DMS 273 treated with DMSO at 0.1 percent for 48 hours (cell line): ENCODE measurements at regions not wholly inside any gene's neighbourhood (a gene's known extent, or its start where the extent isn't known, plus 50 kb on each side); places are given as distances from the start of the nearest gene placed in this dataset.

ENCODE experiments used
- DNase-seq: peaks from one replicate; lab custom pipeline; 2025; lab: John Stamatoyannopoulos, UW

GRCh38 chr6:170114187-170114945, 176.5 kb downstream of the DLL1 start:
- DNase-seq = no peak

GRCh38 chr6:170113141-170113540, 177.7 kb downstream of the DLL1 start:
- no peak for DNase-seq

DNA sequence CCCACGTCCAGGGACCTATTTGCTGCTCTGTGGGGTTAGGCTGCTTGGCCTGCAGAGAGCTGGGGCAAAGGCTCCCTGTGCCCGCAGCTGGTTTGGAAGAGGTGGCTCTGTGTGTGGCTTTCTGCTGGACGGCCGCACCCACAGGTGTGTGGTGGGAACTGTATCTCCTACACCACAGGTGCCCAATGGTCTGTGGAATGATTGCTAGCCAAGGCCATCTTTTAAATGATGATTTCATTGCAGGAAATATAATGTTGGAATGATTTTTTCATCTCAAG, 178.4 kb downstream of the DLL1 start:
- DNase-seq = no peak

DNA sequence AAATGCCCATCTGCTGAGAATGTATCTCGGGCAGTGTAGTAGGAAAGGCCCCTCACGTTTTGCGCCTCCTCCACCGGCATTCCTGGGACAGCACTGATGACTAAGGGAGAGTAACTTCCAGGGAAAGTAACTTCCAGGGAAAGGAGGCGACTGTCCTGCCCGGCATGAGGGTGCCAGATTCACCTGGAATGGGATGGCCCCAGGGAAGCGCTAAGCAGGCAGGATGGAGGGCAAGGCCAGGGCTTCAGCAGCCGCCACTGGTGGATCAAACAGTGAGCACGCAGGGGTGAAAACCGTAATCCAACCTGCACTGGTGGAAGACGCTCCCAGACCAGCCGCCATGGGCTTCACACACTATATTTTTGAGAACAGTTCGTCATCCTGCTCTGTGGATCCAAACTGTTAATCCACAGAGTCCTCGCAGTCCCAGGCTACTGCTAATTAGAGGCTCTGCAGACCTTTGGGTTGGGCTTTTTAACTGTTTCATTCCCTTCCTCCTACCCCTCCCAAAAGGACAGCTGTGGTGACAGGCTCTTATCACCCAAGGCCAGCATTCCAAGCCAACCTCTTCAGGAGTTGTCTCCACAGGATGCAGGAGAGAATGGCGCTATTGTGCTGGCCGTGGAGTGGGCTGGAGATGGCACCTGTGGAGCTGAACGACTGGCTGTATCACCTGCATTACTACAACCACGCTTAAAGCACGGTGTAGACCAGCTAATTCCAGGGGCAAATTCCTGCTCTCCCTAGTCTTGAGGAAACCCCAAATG, 178.9 kb downstream of the DLL1 start:
- no peak for DNase-seq

GRCh38 chr6:170111141-170111664, 179.7 kb downstream of the DLL1 start:
- no peak for DNase-seq

DNA sequence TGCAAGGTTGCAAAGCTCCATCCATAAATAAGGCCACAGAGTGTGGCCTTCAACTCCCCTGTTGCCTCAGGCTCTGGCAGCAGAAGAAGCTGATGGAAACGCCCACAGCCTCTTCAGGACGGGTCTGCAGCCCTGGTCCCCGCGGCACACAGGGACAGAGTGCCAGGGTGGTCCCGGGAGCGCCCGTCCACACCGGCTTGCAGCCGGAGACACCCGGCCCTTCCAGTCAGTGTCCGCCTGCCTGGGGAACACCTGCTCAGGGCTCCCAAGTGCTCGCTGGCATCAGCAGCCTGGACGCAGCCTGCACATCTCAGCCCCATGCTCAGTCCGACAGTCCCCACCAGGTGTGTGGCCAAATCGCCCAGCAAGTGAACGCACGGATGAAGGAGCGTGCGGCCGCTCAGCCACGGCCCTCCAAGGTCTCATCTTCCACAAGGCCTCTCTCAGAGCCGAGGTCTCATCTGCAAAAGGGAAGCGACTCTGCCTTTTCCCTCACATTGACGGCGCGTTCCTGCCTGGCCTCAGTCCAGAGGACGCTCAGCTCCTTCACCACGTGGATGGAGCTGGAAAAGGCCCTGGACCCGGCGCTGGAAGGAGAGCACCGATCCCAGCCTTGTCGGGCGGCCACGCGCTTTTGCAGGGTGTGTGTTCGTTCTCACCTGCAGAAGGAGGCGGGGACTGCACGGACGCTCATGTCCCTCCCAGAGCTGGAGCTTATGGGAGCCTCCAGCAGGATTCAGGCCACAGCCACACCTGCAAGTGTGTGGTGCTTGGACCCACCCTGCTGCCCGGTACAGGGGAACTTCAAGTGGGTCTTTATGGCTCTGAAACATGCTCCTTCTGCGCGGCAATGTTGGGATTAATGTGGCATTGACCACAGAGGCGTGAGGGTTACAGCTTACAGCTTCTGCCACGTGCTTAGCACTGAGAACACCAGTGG, 180.4 kb downstream of the DLL1 start:
- no peak for DNase-seq

- no peak for DNase-seq
These were observed 181.8 kb downstream of the DLL1 start for GRCh38 chr6:170108890-170109587.

- no peak for DNase-seq
These were observed 182.4 kb downstream of the DLL1 start for GRCh38 chr6:170108456-170108855.

DNA sequence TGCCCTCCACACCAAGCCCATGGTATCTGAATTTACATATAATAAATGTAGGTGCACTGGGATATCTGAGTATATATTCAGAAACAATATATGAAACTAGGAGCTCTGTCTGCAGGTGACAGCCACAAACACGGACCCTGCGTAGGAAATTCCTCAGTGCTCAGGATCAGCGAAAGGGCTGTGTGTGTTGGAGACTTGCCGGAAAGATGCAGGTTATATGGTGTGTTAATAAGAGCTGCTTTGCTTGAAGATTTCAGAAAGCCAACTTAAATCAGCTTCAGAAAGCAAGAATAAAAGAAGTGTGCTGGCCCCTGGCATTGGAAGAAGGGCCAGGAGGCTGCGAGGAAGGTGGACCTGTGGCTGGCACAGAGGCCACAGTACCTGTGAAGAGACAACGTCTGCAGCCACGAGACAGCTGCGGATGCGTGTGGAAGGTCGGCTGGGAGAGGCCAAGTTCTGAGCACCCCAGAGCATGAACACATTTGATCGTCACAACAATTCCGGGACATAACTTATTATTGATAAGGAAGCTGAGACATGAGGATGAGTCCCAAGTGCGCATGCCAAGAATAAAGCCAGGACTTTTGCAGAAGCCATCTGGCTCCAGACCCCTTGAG, 183.2 kb downstream of the DLL1 start:
- no peak for DNase-seq

DNA sequence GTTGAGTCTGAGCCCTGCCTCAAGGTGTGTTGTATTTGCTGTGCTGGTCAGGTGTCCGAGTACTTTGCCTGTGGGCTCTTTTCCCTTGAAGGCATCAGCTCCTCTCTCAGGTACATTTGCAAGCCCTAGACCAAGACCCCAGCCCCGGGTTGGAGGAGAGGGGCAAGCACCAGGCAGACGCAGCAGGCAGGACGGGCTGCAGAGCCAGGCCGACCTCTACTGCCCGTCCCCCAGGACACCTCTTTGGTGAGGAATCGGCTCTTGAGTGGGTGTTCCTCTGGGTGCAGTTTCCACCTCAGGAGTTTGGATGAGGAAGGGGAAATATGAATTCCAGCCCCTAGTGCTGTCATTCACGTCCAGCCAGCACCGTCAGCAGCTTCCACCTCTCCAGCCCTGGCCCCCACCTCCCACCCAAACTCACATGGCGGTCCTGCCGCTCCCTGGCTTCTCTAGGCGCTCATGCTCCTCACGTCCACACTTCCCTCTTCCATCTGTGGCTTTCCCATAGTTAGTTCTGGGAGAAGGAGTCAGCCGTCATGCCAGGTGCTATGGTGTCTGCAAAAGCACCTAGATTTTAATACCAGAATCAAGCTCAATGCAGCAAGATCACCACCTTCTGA, 183.9 kb downstream of the DLL1 start:
- no peak for DNase-seq

DNA sequence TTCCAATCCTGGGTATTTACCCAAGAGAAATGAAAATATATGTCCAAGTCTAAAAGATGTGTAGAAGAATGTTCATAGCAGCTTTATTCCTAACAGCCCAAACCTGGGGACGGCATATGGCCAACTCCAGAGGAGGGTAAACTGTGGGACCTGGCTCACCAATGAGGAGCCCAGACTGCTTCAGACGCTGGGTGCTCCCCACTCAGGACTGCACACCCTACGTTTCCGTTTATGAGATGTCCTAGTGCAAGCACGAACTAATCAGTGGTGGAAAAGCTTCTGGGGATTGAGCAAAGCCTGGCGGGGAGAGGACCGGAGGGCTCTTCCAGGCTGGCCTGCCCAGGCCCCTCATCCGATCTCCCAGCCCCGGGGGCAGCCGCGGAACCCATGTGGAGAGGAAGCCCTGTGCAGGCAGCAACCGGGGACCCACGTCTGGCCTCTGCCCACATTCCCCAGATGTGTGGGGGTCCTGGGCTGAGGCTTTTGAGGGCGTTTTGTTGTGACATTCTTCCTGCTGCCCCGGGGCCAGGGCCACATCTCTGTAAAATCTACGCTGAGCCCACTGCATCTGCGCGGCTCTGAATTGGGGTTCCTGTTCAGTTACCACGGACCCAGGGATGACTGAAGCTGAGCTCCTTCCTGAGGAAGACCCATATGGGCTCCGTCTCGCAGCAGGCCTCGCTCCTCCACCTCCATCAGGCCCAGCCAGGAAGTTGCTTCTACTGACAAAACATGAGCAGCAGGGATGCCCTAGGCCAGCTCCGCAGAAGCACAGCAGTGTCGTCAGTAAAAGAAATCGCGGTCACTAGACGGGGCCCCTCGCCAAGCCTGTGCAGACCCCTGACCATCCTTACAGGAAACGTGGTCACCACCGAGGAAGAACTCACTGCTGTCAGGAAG, 188.0 kb downstream of the DLL1 start:
- DNase-seq = no peak

DNA sequence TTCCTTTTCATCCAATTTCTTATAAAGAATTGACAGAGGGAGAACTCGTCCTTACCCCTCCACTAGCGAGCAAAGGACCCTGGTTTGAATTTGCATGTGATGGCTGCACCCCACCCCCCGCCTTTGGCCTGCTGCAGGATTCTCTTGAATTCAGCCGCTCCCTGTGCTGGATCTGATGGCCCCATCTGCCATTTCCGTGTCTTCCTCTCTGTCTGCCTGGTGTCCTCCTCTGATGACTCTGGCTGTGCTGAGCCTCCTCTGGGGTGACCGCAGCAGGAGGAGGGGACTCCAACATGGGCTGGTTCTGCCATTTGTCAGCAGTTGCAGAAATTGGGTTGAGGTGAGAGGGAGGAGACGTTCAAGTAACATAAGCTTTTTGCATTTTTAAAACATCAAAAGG, 188.8 kb downstream of the DLL1 start:
- DNase-seq = no peak

- DNase-seq = no peak
These were observed 189.4 kb downstream of the DLL1 start for GRCh38 chr6:170101281-170102035.

- DNase-seq = no peak
These were observed 190.8 kb downstream of the DLL1 start for GRCh38 chr6:170100046-170100445.

GRCh38 chr6:170099387-170099786, 191.5 kb downstream of the DLL1 start:
- DNase-seq = no peak

GRCh38 chr6:170098428-170099170, 192.3 kb downstream of the DLL1 start:
- DNase-seq = no peak

DNA sequence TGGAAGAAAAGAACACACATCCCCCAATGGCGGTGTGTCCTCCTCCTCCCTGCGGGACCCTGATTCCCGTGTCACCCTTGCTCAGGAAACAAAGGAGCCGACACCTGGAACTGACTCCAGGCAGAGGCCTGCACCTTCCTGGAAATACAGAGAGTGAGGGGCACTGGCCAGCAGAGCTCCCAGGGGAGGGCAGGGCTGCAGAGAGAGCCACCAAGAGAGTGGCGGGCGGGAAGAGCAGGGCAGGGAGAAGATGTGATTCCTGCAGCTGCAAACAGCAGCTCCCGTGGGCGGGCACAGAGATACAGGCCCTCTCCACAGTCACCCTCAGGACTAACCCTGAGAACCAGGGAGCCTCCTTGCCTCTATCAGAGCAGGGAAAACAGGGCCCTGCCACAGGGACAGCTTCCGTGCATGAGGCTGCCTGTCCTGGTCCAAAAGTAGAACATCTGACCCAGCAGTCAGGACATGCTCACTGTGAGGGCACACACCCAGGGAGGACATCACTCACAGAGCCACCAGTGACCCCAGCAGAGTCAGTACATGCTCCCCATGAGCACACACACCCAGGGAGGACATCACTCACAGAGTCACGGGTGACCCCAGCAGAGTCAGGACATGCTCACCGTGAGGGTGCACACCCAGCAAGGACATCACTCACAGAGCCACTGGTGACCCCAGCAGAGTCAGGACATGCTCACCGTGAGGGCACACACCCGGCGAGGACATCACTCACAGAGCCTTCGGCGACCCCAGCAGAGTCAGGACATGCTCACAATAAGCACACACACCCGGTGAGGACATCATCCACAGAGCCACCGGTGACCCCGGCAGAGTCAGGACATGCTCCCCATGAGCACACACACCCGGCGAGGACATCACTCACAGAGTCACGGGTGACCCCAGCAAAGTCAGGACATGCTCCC, 193.1 kb downstream of the DLL1 start:
- no peak for DNase-seq
